Activated T-cell treated with anti-CD3 and anti-CD28 coated beads, Interleukin-2, amount 50 U/mL, for 48 hours (primary cell): ENCODE measurements at regions not wholly inside any gene's neighbourhood (a gene's known extent, or its start where the extent isn't known, plus 50 kb on each side); places are given as distances from the start of the nearest gene placed in this dataset.

ENCODE experiments used
- DNase-seq, 2 experiments: peaks; one replicate each; pipeline ENCODE4 v3.0.0-alpha.2; 2020

- DNase-seq, result no peak
These were observed 200.7 kb downstream of the MYCN start for GRCh38 chr2:16140771-16141640.

DNA sequence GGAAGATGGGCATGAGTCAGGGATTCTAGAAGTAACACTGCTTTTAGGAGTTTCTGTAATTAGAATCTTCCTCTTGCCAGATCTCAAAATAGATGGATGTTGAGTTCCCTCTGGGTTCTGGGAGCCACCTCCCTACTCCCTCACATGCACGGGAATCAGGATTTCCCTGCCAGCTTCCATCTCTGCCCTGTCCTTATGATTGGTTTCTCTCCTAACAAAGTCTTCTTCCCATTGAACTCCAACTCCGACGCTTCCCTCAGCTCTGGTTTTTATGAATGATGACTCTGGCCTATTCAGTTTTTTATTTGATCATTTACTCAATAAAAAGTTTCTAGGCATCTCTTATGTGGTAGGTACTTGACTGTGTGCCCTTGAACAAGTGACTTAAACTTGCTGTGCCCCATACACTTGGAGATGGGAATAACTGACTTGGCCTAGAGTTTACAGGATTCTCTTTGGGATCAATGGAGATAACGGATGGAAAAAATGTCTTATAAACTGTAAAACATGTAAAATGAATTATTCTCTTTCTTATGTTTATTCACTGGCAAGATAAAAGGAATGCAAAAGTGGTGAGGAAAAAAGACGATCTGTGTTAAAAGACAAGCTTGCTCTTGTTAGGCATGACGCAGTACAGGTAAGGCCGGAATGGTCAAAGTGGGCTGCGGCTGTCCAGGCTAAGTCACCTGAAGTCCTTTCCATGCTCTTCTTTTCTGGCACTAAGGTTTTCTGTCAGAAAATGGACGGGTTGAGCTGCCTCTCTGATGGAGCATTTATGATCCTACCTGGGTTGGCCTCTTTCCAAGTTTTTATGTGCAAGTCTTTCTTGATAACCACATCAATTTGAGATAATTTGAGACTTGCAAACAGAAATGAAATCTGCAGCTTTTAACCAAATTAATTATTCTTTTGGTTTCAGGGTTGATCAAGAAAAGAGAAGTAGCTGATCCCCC, 199.6 kb downstream of the MYCN start:
- DNase-seq, result no peak

DNA sequence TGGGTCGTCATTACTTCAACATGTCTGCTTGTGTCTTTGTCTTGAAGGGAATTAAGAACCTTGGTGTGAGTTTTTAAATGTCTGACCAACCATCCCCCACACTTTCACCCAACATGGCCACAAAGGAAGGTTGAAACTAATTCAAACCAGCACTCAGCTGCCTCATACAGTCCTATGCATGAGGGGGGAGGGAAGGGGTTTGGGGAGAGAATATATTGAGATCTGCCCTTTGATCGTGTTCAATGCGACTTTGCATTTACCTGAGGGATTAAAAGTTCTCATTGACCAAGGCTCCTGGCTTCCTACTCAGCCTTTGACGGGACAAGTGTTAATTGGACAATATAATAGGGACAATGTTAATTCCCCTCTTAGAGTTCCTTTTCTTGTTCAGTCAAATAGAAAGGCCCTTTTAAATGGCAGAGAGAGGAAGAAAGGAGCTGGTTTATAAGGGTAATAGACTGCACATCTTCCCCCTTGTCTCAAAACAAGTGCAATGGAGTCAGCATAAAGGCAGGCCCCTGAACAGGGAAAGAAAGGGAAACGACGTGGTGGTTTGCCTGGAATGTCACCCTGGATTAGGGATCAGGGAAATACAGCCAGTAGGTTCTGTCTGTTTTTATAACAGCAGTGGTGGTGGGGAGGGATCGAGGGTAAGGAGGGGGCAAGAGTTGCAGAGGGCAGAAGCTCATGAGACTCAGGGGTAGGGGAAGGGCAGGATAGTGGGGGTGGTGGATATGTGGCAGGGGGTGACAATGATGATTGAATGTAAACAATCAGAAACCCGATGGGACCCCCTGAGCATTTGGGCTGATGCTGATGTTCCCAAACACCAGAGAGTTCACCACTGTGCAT, 198.7 kb downstream of the MYCN start:
- DNase-seq, result no peak

- no peak for DNase-seq
These were observed 196.9 kb downstream of the MYCN start for GRCh38 chr2:16137080-16137755.

DNA sequence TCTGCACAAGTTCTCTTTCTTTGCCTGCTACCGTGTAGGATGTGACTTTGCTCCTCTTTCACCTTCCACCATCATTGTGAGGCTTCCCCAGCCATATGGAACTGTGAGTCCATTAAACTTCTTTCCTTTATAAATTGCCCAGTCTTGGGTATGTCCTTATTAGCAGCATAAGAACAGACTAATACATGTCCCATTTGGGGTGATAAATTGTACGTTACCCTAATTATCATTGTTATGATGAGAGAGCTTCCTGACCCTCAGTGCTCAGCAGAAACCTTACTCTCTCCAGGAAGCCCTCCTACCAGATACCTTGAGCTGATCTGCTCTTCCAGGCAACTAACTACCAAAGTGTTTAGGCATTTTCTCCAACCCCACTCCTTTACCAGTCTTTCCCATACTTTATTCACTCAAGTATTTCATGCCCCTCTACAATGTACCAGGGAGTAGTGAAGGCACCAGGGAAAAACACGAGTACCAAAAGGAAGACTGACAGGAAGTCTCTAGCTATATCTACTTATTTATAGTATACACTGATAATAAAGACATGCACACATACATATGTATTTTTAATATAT, 196.2 kb downstream of the MYCN start:
- no peak for DNase-seq

- DNase-seq, result no peak
These were observed 195.6 kb downstream of the MYCN start for GRCh38 chr2:16135913-16136310.

DNA sequence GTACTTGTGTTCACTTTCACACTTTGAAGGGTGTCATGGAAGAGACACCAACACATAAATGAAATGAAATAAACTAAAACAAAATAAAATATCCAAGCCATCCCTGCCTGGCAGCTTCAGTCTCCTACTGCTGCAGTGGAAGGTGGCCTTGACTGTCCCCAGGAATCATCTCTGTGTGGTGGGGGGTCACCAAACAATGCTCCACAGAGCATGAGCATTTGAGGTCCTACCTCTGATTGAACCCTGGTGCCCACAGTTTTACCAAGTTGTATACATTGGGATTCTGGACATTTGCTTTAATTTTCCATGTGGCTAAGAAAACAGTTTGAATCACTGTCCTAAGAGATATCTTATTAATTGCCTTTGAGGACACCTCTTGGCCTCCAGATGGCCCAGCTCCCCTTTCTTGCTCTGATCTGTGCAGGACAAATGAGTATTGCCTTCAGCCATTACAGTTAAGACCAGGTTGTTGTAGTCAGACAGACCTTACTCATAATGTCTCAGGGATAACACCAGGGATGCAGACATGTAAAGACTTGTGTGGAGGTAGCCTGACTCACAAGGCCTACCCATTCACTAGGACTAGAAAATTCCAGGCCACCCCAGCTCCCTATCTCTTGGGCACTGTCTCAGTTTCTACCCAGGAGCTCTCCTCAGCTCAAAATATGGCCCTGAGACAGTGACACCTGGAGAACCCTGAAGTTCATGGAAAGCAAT, 195.0 kb downstream of the MYCN start:
- DNase-seq, result no peak

DNA sequence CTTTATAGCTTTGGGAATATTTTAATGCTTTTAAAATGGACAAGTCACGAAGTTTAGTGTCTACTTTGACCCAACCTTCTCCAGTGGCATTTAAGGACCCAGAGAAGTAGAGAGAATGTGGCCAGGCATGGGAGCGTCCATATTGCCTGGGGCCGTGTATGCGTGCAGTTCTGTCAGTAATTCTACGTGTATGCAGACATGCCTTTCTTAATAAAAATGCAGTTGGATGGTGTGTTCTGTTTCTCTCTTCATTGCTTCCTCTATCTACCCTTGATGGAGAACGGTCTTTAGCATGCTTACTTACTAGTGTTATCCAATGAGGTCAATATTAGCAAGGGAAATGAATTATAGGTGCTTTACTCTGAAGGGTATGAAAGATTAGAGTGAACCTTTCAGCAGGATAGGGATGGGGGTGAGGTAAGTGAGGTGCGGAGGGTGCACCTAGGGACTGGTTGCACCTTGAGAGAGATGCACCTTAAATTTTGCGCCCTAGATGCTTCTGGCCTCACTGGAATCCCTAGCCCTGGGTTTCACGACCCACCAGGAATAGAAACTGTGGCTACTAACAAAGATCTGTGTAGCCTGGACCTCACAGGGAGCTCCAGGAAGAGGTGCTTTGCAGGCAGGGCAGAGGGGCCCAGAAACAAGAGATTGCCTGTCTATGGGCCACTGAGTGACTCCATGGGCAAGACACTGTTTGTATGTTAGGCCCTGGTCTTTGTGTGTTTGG, 194.3 kb downstream of the MYCN start:
- no peak for DNase-seq

- DNase-seq, result no peak
These were observed 190.6 kb downstream of the MYCN start for GRCh38 chr2:16130906-16131400.

DNA sequence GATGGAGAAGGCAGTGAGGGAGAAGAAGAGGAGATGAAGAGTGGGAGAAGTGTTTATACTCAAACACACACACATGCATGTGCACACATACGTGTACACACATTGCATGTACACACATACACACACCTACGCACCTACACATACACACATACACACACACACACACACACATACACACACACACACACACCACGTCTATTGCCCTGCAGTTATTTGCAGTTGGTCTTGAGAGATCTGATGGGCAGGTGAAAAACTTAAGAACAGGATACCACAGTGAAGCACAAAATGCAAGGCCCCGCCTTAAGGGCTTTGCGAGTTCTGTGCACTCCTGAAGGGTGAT, 190.2 kb downstream of the MYCN start:
- no peak for DNase-seq

GRCh38 chr2:16129716-16130540, 189.6 kb downstream of the MYCN start:
- no peak for DNase-seq

GRCh38 chr2:16128746-16129610, 188.6 kb downstream of the MYCN start:
- DNase-seq, result no peak

DNA sequence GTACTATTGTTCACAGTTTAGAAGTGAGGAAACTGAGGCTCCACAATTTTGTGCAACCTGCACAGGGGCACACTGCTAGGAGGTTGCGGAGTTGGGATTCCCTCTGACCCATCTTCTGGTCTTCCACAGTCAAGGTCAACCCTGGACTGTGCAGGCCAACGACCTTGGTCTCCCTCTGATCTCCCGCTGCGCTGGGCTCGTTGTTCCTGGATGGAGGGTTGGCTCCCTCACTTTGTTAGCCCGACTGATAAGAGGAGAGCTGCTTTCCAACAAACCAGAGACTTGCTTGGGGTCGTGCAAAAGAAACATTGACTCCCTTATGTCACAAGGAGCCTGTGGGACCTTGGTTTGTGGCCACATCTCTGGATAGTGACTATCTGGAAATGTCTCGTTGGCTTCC, 187.6 kb downstream of the MYCN start:
- DNase-seq, result no peak

DNA sequence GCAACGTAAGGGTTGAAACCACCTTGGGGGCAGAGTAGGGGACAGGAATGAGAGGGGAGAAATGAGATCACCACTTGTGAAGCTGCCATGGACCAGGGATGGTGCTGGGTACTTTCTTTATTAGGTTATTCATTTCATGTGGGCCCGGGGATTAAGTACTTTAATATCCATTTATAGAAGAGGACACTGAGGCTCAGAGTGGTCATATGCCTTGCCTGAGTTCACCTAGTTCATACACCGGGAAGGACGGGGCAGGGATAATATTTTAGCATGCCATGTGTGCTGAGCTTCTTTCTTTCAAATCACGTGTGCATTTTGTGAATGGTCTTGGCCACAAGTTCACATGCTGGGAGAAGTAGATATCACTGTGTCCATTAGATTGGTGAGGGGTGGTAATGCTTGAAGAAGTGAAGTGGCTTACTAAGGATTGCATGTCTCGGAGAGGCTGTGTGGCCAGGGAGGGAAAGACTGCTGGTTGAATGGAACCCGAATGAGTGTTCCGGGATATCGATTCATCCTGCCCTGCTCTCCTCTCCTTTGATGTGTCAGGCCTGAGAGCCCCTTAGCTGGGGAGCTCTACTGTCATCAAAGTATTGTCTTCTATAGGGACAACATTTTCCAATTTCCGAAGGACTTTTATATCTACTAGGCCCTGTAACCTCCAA, 187.1 kb downstream of the MYCN start:
- DNase-seq, result no peak

DNA sequence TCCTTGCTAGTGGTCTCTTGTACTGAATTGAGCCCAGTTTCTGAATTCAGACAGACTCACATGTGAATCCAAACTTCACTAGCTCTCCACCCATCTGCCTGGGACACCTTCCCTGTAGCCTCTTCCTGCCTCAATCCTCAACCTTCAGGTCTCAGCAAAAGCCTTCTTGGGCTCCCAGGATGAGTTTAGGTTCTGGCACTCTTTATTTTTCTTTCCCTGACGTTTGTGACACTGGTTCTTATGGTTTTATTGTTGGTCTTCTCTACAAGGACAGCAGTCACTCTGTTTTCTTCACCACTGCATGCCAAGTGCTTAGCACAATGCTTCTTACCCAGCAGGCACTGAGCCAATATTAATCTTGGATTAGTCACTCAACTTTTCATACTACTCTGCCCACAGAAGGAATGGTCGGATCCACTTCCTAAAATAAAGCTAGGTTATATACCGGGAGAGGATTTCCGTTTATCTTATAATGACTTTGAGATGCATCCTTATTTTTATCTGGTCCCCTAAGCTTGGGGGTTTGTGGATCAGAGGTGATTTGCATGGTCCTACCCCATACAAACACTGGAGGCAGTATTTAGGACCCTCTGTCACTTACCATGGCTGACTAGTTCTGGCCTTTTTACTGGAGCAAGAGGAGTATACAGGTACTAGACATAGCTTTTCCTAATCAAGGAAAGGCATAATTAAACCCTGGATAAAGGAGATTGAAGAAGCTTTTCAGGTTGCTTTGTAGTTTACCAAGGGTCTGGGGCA, 186.3 kb downstream of the MYCN start:
- no peak for DNase-seq

DNA sequence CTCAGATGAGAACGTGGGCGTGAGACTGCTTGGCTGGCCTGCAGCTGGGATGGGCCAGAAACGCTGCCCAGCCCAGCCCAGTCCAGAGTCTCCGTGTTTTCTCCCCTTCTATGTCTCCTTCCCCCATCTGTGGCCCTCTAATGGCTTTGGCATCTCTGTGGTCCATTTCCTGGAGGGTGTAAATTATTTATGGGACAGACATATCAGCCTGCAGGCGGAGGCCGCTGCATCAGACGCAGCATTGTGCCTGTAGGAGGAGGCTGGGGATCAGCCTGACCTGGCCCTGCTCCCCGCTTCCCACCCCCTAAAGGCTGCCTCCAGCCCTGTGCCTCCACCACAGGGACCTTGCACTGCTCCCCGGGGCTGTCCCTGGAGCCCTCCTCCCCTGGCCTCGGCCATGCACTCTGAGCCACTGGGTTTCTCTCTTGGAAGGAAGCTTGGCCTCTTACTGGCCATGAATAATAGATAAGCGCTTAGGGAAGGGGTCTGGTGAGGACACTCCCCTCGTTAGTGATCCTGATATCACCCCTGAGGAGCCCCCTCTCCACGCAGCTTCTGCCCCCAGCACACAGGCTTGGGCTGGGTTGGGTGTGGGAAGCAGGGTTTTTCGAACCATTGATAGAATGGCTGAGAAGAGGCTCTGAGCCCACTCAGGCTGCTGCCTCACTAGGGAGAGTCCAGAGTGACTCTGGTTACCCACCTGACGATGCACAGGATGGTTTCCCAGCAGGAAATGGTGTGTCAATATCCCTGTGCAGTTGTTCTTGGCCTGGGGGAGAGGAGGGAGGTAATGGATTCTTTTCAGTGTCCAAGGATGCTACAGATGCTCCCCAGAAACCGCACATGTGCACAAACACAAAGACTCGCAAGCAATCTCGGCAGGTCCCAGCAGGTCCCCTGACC, 185.5 kb downstream of the MYCN start:
- no peak for DNase-seq
